GM23338 (cell line): ENCODE measurements at regions not wholly inside any gene's neighbourhood (a gene's known extent, or its start where the extent isn't known, plus 50 kb on each side); places are given as distances from the start of the nearest gene placed in this dataset.
A peak's percentile ranks its signal among the peaks of the same experiment; 100 is the strongest.

ENCODE experiments used
- ATAC-seq: fragments of 200-7000 bp; cut with Tn5 transposase; 3 replicates; pipeline ENCODE4 v1.9.1; 2020
- DNase-seq: peaks from one replicate; pipeline ENCODE4 v3.0.0-alpha.2; 2015; ENCODE audit warnings: low spot score
- H2AFZ ChIP-seq: fragments of 200-600 bp; sonication (generic); 2 replicates; pipeline ENCODE4 v1.8.0; 2016; ENCODE audit warnings: antibody characterized with exemption, mild to moderate bottlenecking, moderate library complexity
- H3F3A ChIP-seq: fragments of 200-600 bp; sonication (generic); replicated peaks from 2 replicates; pipeline ENCODE4 v1.8.0; 2017; ENCODE audit warnings: antibody characterized with exemption, mixed run types, low read depth
- H3K27ac ChIP-seq: fragments of 200-600 bp; sonication (generic); 2 replicates; pipeline ENCODE4 v1.6.1; 2016; ENCODE audit warnings: low read depth
- H3K27me3 ChIP-seq: fragments of 200-600 bp; sonication (generic); 2 replicates; pipeline ENCODE4 v1.8.0; 2016; ENCODE audit warnings: mild to moderate bottlenecking, mixed run types, moderate library complexity; ENCODE audit not compliant: insufficient read depth
- H3K36me3 ChIP-seq: fragments of 200-600 bp; sonication (generic); 2 replicates; pipeline ENCODE4 v1.8.0; 2016; ENCODE audit warnings: mild to moderate bottlenecking; ENCODE audit not compliant: insufficient read depth
- H3K4me1 ChIP-seq: fragments of 200-600 bp; sonication (generic); 2 replicates; pipeline ENCODE4 v1.8.0; 2016; ENCODE audit warnings: mild to moderate bottlenecking, moderate library complexity; ENCODE audit not compliant: insufficient read depth
- H3K4me2 ChIP-seq: fragments of 200-600 bp; sonication (generic); 2 replicates; pipeline ENCODE4 v1.7.1; 2017; ENCODE audit warnings: mixed run types
- H3K4me3 ChIP-seq: fragments of 200-600 bp; sonication (generic); 2 replicates; pipeline ENCODE4 v1.6.1; 2016; ENCODE audit warnings: mixed run types
- H3K79me2 ChIP-seq: fragments of 200-600 bp; sonication (generic); replicated peaks from 2 replicates; pipeline ENCODE4 v1.8.0; 2017; ENCODE audit warnings: mild to moderate bottlenecking; ENCODE audit not compliant: insufficient read depth
- H3K9me2 ChIP-seq: fragments of 200-600 bp; sonication (generic); 2 replicates; pipeline ENCODE4 v1.8.0; 2017; ENCODE audit not compliant: insufficient read depth
- H4K20me1 ChIP-seq: fragments of 200-600 bp; sonication (generic); replicated peaks from 2 replicates; pipeline ENCODE4 v1.8.0; 2017; ENCODE audit warnings: mild to moderate bottlenecking; ENCODE audit not compliant: insufficient read depth
- H3K27ac Mint-ChIP-seq: 2 replicates; pipeline ENCODE4 v1.8.0; 2020; ENCODE audit warnings: inconsistent platforms, mild to moderate bottlenecking, moderate library complexity, mixed read lengths
- H3K27me3 Mint-ChIP-seq: 3 replicates; pipeline ENCODE4 v1.8.0; 2022; ENCODE audit warnings: low read depth, mild to moderate bottlenecking, moderate library complexity, mixed read lengths, inconsistent platforms; ENCODE audit not compliant: insufficient read depth, poor library complexity
- H3K36me3 Mint-ChIP-seq: 3 replicates; pipeline ENCODE4 v1.8.0; 2021; ENCODE audit warnings: low read depth, mild to moderate bottlenecking, inconsistent platforms, moderate library complexity, mixed read lengths
- H3K4me1 Mint-ChIP-seq: 3 replicates; pipeline ENCODE4 v1.8.0; 2020; ENCODE audit warnings: mild to moderate bottlenecking, inconsistent platforms, mixed read lengths
- H3K4me3 Mint-ChIP-seq: 3 replicates; pipeline ENCODE4 v1.8.0; 2021; ENCODE audit warnings: moderate library complexity, mild to moderate bottlenecking, inconsistent platforms, mixed read lengths
- H3K9me3 Mint-ChIP-seq: 3 replicates; pipeline ENCODE4 v1.8.0; 2020; ENCODE audit warnings: moderate library complexity, mild to moderate bottlenecking, inconsistent platforms, mixed read lengths
- CREB1 ChIP-seq: fragments of 250-450 bp; sonication (Bioruptor Pico); IDR thresholded peaks from 2 replicates; pipeline ENCODE4 v1.5.0; 2020; ENCODE audit warnings: low read depth, mild to moderate bottlenecking, moderate library complexity
- CTCF ChIP-seq, 2 experiments: fragments of 200-600 bp in 1 of 2; sonication (generic) in 1 of 2; conservative IDR thresholded peaks; 2 replicates each; pipeline versions ENCODE4 v1.5.1 to v1.6.1; 2016 to 2017; ENCODE audit warnings: antibody characterized with exemption in 2 of 2, low read depth in 2 of 2, mild to moderate bottlenecking in 2 of 2, moderate library complexity in 1 of 2
- ETS1 ChIP-seq: IDR thresholded peaks from 2 replicates; pipeline ENCODE4 v1.6.1; 2016; ENCODE audit warnings: antibody characterized with exemption
- EZH2 ChIP-seq: fragments of 200-600 bp; sonication (generic); IDR thresholded peaks from one replicate; pipeline ENCODE4 v1.8.0; 2017; ENCODE audit warnings: antibody characterized with exemption, mild to moderate bottlenecking, low read depth; ENCODE audit not compliant: unreplicated experiment
- EZH2phosphoT487 ChIP-seq: fragments of 200-600 bp; sonication (generic); IDR thresholded peaks from one replicate; pipeline ENCODE4 v1.8.1; 2018; ENCODE audit warnings: antibody characterized with exemption; ENCODE audit not compliant: unreplicated experiment
- JUNB ChIP-seq: IDR thresholded peaks from one replicate; pipeline ENCODE4 v1.6.1; 2016; ENCODE audit warnings: antibody characterized with exemption; ENCODE audit not compliant: unreplicated experiment
- NANOG ChIP-seq: IDR thresholded peaks from 2 replicates; pipeline ENCODE4 v1.6.1; 2016; ENCODE audit warnings: antibody characterized with exemption, borderline replicate concordance
- POLR2AphosphoS5 ChIP-seq: IDR thresholded peaks from 2 replicates; pipeline ENCODE4 v1.6.1; 2016; ENCODE audit warnings: antibody characterized with exemption, low read depth
- REST ChIP-seq: IDR thresholded peaks from one replicate; pipeline ENCODE4 v1.6.1; 2018; ENCODE audit warnings: antibody characterized with exemption; ENCODE audit not compliant: unreplicated experiment
- STAT1 ChIP-seq: IDR thresholded peaks from one replicate; pipeline ENCODE4 v1.6.1; 2016; ENCODE audit warnings: antibody characterized with exemption; ENCODE audit not compliant: unreplicated experiment
- ZNF114 ChIP-seq: fragments of 250-450 bp; sonication (Bioruptor Pico); IDR thresholded peaks from 2 replicates; pipeline ENCODE4 v1.5.0; 2020; ENCODE audit warnings: mild to moderate bottlenecking, moderate library complexity
- ZNF331 ChIP-seq: fragments of 250-450 bp; sonication (Bioruptor Pico); IDR thresholded peaks from 2 replicates; pipeline ENCODE4 v1.5.0; 2020; ENCODE audit warnings: low read depth, mild to moderate bottlenecking, moderate library complexity
- ZNF462 ChIP-seq: fragments of 250-450 bp; sonication (Bioruptor Pico); IDR thresholded peaks from 2 replicates; pipeline ENCODE4 v1.5.0; 2020; ENCODE audit warnings: mild to moderate bottlenecking, moderate library complexity

- peaks cover 4% of the 10 kb centered on the region; the same call in 1 of the 3 replicates for H3K9me3 Mint-ChIP-seq
- Histone ChIP-seq H3K79me2 (no peaks in the 10 kb centered on the region), H4K20me1 (no peaks in the 10 kb centered on the region), H3K4me1 (peaks cover 5% of the 10 kb centered on the region; the same call in 1 of the 2 replicates), H3K4me2 (no peak overlapping the region), H3K27ac (no peak overlapping the region), H3F3A (no peaks in the 10 kb centered on the region), H3K9me2 (0 out of 2 replicates have a peak, but pooled peaks cover 6% of the 10 kb centered on the region), H3K4me3 (no peak overlapping the region), H2AFZ (peak overlapping the region; percentile 47; the same call in 1 of the 2 replicates), H3K27me3 (no peaks in the 10 kb centered on the region), H3K36me3 (no peaks in the 10 kb centered on the region)
- TF ChIP-seq ZNF331, result no peak
- TF ChIP-seq STAT1, result no peak
- no peak for TF ChIP-seq NANOG
- no peak for TF ChIP-seq ETS1
- no peak for TF ChIP-seq EZH2phosphoT487
- no peak for TF ChIP-seq POLR2AphosphoS5
- no peak for TF ChIP-seq JUNB
- TF ChIP-seq REST, result no peak
- TF ChIP-seq CREB1 (CRISPR knock-in tag), result no peak
- TF ChIP-seq ZNF462 (CRISPR knock-in tag), result no peak
- TF ChIP-seq EZH2, result no peak
- no peak for TF ChIP-seq CTCF (conservative IDR thresholded peaks at IDR 0.05; ENCODE audit: low read depth in 2 of 2)
- TF ChIP-seq ZNF114 (CRISPR knock-in tag), result no peak
- no peaks in the 10 kb centered on the region for H3K27me3 Mint-ChIP-seq
- DNase-seq, result no peak
- H3K36me3 Mint-ChIP-seq, result no peaks in the 10 kb centered on the region
- 0 out of 2 replicates have a peak overlapping the region, but pooled peaks have one; percentile 45 for H3K27ac Mint-ChIP-seq
- H3K4me3 Mint-ChIP-seq, result peak overlapping the region; percentile 13; the same call in 1 of the 3 replicates
- H3K4me1 Mint-ChIP-seq, result peaks cover 16% of the 10 kb centered on the region; the same call in 2 of the 3 replicates
- ATAC-seq, result no peak
Observed at GRCh38 chr3:132854856-132855535, 132.8 kb upstream of the NPHP3 start.
